GM04503 (cell line): ENCODE measurements at regions not wholly inside any gene's neighbourhood (a gene's known extent, or its start where the extent isn't known, plus 50 kb on each side); places are given as distances from the start of the nearest gene placed in this dataset.

Experiments used
- DNase-seq: peaks from one replicate; pipeline ENCODE4 v3.0.0-alpha.2; 2012; ENCODE audit warnings: low read depth

GRCh38 chr3:174403831-174404230 is 455.3 kb upstream of the NAALADL2 start:
- DNase-seq = no peak

- no peak for DNase-seq
Observed at GRCh38 chr3:174408310-174408709, 450.8 kb upstream of the NAALADL2 start.

GRCh38 chr3:174409086-174409743 is 449.9 kb upstream of the NAALADL2 start:
- no peak for DNase-seq

GRCh38 chr3:174413062-174413912 is 445.8 kb upstream of the NAALADL2 start:
- no peak for DNase-seq

GRCh38 chr3:174414902-174415301 is 444.2 kb upstream of the NAALADL2 start:
- DNase-seq = no peak

- DNase-seq = no peak
Observed at GRCh38 chr3:174417573-174417972, 441.6 kb upstream of the NAALADL2 start.

GRCh38 chr3:174419216-174419615 is 439.9 kb upstream of the NAALADL2 start:
- DNase-seq = no peak

GRCh38 chr3:174423936-174424335 is 435.2 kb upstream of the NAALADL2 start:
- no peak for DNase-seq

- no peak for DNase-seq
Observed at GRCh38 chr3:174424656-174425055, 434.5 kb upstream of the NAALADL2 start.

GRCh38 chr3:174425422-174425821 is 433.7 kb upstream of the NAALADL2 start:
- no peak for DNase-seq

- no peak for DNase-seq
Observed at GRCh38 chr3:174430986-174431385, 428.1 kb upstream of the NAALADL2 start.

GRCh38 chr3:174431717-174432116 is 427.4 kb upstream of the NAALADL2 start:
- no peak for DNase-seq

GRCh38 chr3:174436367-174436766 is 422.8 kb upstream of the NAALADL2 start:
- no peak for DNase-seq

- DNase-seq = no peak
Observed at GRCh38 chr3:174438501-174439145, 420.5 kb upstream of the NAALADL2 start.

- DNase-seq = peak; percentile 100
Observed at GRCh38 chr3:174439331-174440252, 419.5 kb upstream of the NAALADL2 start.

- no peak for DNase-seq
Observed at GRCh38 chr3:174440253-174440701, 418.9 kb upstream of the NAALADL2 start.

- DNase-seq = peak; percentile 56
Observed at GRCh38 chr3:174440741-174441587, 418.2 kb upstream of the NAALADL2 start.

GRCh38 chr3:174441588-174442301 is 417.4 kb upstream of the NAALADL2 start:
- DNase-seq = no peak

GRCh38 chr3:174442302-174442682 is 416.8 kb upstream of the NAALADL2 start:
- no peak for DNase-seq

- DNase-seq = no peak
Observed at GRCh38 chr3:174444391-174444790, 414.7 kb upstream of the NAALADL2 start.
